Upper lobe of left lung (tissue), 4 donors: ENCODE measurements at regions not wholly inside any gene's neighbourhood (a gene's known extent, or its start where the extent isn't known, plus 50 kb on each side); places are given as distances from the start of the nearest gene placed in this dataset.

Source experiments
- POLR2A ChIP-seq, 4 donors: fragments of 450-650 bp; IDR thresholded peaks; one replicate each; pipeline ENCODE4 v1.5.1; 2016 to 2017; ENCODE audit warnings: antibody characterized with exemption in 4 of 4, mild to moderate bottlenecking in 2 of 4
- POLR2AphosphoS5 ChIP-seq, 2 donors: sonication (generic); formaldehyde crosslinking; IDR thresholded peaks; one replicate each; pipeline ENCODE4 v1.5.1; 2017; ENCODE audit warnings: antibody characterized with exemption in 2 of 2
- TF ChIP-seq, protein P1 (sequence below), 6 experiments: fragments of 450-650 bp in 4 of 6; fragments of 200-600 bp in 2 of 6; sonication (generic) in 2 of 6; IDR thresholded peaks; one replicate each; pipeline ENCODE4 v1.5.1; 2016 to 2019; ENCODE audit warnings: antibody characterized with exemption in 6 of 6

DNA sequence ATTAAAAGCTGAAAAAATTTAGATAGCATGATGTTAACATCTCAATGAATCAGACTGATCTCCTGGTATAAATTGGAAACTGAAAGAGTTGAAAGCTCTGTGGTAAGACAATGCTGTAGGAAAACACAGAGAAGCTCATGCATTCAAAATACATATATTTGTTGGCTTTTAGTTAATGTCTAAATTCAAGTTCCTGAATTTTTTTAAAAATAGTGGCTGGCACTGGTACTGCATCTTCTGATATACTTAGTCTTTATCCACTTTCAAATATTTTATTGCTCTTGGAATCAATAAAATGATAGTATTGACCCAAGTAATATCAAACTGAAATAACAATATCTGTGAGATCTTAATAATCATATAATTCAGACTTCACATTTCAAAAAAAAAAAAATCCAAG lies 151.4 kb upstream of the FIGN start:
- TF ChIP-seq, protein P1, sequence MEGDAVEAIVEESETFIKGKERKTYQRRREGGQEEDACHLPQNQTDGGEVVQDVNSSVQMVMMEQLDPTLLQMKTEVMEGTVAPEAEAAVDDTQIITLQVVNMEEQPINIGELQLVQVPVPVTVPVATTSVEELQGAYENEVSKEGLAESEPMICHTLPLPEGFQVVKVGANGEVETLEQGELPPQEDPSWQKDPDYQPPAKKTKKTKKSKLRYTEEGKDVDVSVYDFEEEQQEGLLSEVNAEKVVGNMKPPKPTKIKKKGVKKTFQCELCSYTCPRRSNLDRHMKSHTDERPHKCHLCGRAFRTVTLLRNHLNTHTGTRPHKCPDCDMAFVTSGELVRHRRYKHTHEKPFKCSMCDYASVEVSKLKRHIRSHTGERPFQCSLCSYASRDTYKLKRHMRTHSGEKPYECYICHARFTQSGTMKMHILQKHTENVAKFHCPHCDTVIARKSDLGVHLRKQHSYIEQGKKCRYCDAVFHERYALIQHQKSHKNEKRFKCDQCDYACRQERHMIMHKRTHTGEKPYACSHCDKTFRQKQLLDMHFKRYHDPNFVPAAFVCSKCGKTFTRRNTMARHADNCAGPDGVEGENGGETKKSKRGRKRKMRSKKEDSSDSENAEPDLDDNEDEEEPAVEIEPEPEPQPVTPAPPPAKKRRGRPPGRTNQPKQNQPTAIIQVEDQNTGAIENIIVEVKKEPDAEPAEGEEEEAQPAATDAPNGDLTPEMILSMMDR (IDR thresholded peaks at IDR 0.05) = peak in 1 of 6 experiments; percentile 24
- TF ChIP-seq POLR2AphosphoS5 (IDR thresholded peaks at IDR 0.05) (no peak), POLR2A (IDR thresholded peaks at IDR 0.05) (no peak)
